CD14-positive monocyte (primary cell): ENCODE measurements at regions not wholly inside any gene's neighbourhood (a gene's known extent, or its start where the extent isn't known, plus 50 kb on each side); places are given as distances from the start of the nearest gene placed in this dataset.
"Not testable (repeated sequence)": the region's sequence is repeated elsewhere in the genome, so short reads cannot be mapped to it uniquely, and the experiment has no call there.

ENCODE experiments used
- DNase-seq, 3 donors: peaks; one replicate each; pipeline ENCODE4 v3.0.0-alpha.2; 2011 to 2022
- H2AFZ ChIP-seq: 2 replicates; pipeline ENCODE4 v1.6.0; 2012; ENCODE audit warnings: mild to moderate bottlenecking, low read depth, low read length, inconsistent platforms; ENCODE audit not compliant: insufficient read depth, poor library complexity, severe bottlenecking
- H3K27ac ChIP-seq, 2 donors: 1 replicate in 1 of 2; 2 replicates in 1 of 2; pipeline ENCODE4 v1.5.1; 2012 to 2013; ENCODE audit warnings: low read length in 2 of 2, control low read depth in 1 of 2, inconsistent platforms in 1 of 2, low read depth in 1 of 2, mild to moderate bottlenecking in 1 of 2
- H3K27me3 ChIP-seq, 2 donors: one replicate each; pipeline versions ENCODE4 v1.6.0 to v1.6.1; 2011 to 2013; ENCODE audit warnings: low read length in 2 of 2; ENCODE audit not compliant: control insufficient read depth in 2 of 2, insufficient read depth in 2 of 2
- H3K36me3 ChIP-seq, 2 donors: replicated peaks in 1 of 2; 1 replicate in 1 of 2; 2 replicates in 1 of 2; pipeline versions ENCODE4 v1.5.1 to v1.6.1; 2012 to 2013; ENCODE audit warnings: low read length in 2 of 2, control low read depth in 1 of 2, inconsistent platforms in 1 of 2, mild to moderate bottlenecking in 1 of 2; ENCODE audit not compliant: insufficient read depth in 2 of 2, control insufficient read depth in 1 of 2
- H3K4me1 ChIP-seq, 2 donors: 1 replicate in 1 of 2; 2 replicates in 1 of 2; pipeline versions ENCODE4 v1.5.1 to v1.6.1; 2012 to 2013; ENCODE audit warnings: low read length in 2 of 2, control low read depth in 1 of 2, inconsistent platforms in 1 of 2, mild to moderate bottlenecking in 1 of 2, moderate library complexity in 1 of 2; ENCODE audit not compliant: insufficient read depth in 2 of 2, control insufficient read depth in 1 of 2
- H3K4me2 ChIP-seq: replicated peaks from 2 replicates; pipeline ENCODE3; 2012; ENCODE audit warnings: low read length, moderate library complexity, mild to moderate bottlenecking; ENCODE audit not compliant: poor library complexity, severe bottlenecking; ENCODE audit errors: extremely low read depth
- H3K4me3 ChIP-seq, 3 experiments: fragments of 200-600 bp in 1 of 3; sonication (generic) in 1 of 3; replicated peaks in 1 of 3; 1 replicate in 2 of 3; 2 replicates in 1 of 3; pipeline ENCODE4 v1.5.1; 2011 to 2013; ENCODE audit warnings: low read length in 3 of 3, mild to moderate bottlenecking in 3 of 3, control low read depth in 2 of 3, low read depth in 2 of 3, inconsistent platforms in 1 of 3, moderate library complexity in 1 of 3
- H3K79me2 ChIP-seq: 2 replicates; pipeline ENCODE4 v1.6.0; 2012; ENCODE audit warnings: mild to moderate bottlenecking, control low read depth, inconsistent platforms, low read length, moderate library complexity; ENCODE audit not compliant: insufficient read depth
- H3K9ac ChIP-seq: 2 replicates; pipeline ENCODE4 v1.6.0; 2017; ENCODE audit warnings: low read length, mild to moderate bottlenecking; ENCODE audit not compliant: insufficient read depth, poor library complexity, severe bottlenecking
- H3K9me3 ChIP-seq, 2 donors: replicated peaks in 1 of 2; 1 replicate in 1 of 2; 2 replicates in 1 of 2; pipeline versions ENCODE4 v1.5.1 to v1.6.1; 2012 to 2013; ENCODE audit warnings: low read length in 2 of 2, control low read depth in 1 of 2; ENCODE audit not compliant: control insufficient read depth in 1 of 2, insufficient read depth in 1 of 2
- H4K20me1 ChIP-seq: 2 replicates; pipeline ENCODE4 v1.6.0; 2012; ENCODE audit warnings: mild to moderate bottlenecking, low read length, control low read depth, moderate library complexity; ENCODE audit not compliant: insufficient read depth
- H3K27ac Mint-ChIP-seq, 7 donors: one replicate each; pipeline ENCODE4 v1.8.0; 2020; ENCODE audit warnings: mild to moderate bottlenecking in 7 of 7, mixed read lengths in 7 of 7, moderate library complexity in 6 of 7, inconsistent platforms in 2 of 7
- H3K27me3 Mint-ChIP-seq, 3 donors: one replicate each; pipeline ENCODE4 v1.8.0; 2021 to 2022; ENCODE audit warnings: low read depth in 3 of 3, mild to moderate bottlenecking in 3 of 3, mixed read lengths in 3 of 3, moderate library complexity in 3 of 3, inconsistent platforms in 1 of 3
- H3K36me3 Mint-ChIP-seq, 2 donors: one replicate each; pipeline ENCODE4 v1.8.0; 2020; ENCODE audit warnings: mixed read lengths in 2 of 2, inconsistent platforms in 1 of 2, mild to moderate bottlenecking in 1 of 2
- H3K4me1 Mint-ChIP-seq: one replicate; pipeline ENCODE4 v1.8.0; 2020; ENCODE audit warnings: mild to moderate bottlenecking, mixed read lengths
- H3K4me3 Mint-ChIP-seq, 2 donors: one replicate each; pipeline ENCODE4 v1.8.0; 2020; ENCODE audit warnings: mild to moderate bottlenecking in 2 of 2, mixed read lengths in 2 of 2, moderate library complexity in 1 of 2
- H3K9me3 Mint-ChIP-seq, 7 donors: one replicate each; pipeline ENCODE4 v1.8.0; 2020 to 2022; ENCODE audit warnings: mixed read lengths in 7 of 7, mild to moderate bottlenecking in 6 of 7, moderate library complexity in 6 of 7, inconsistent platforms in 2 of 7
- CTCF ChIP-seq: fragments of 200-600 bp; IDR thresholded peaks from one replicate; pipeline ENCODE4 v1.8.0; 2022; ENCODE audit warnings: antibody characterized with exemption, mild to moderate bottlenecking
- WGBS: methylation state at CpG from one replicate; pipeline ENCODE4 v1.1.5; 2013; ENCODE audit warnings: missing lambda C conversion rate; ENCODE audit not compliant: insufficient coverage; 5-methylcytosine and 5-hydroxymethylcytosine counted together
- intact Hi-C, 2 donors: fragments of 100-400 bp; cut with micrococcal nuclease; formaldehyde crosslinking; loops; one replicate each; pipeline versions ENCODE4 v1.15.0 to v1.15.1; 2023

GRCh38 chr3:110506890-110507289 is 564.7 kb upstream of the NECTIN3 start:
- Mint-ChIP-seq H3K9me3 (peaks cover 2 to 17% (median 5%) of the 10 kb centered on the region in 7 donors), H3K27ac (no peak overlapping the region), H3K4me1 (no peaks in the 10 kb centered on the region), H3K36me3 (no peaks in the 10 kb centered on the region), H3K4me3 (no peak overlapping the region), H3K27me3 (no peaks in the 10 kb centered on the region)
- H3K27me3 ChIP-seq = no peaks in the 10 kb centered on the region
- H3K9me3 ChIP-seq = peaks cover 4 to 8% of the 10 kb centered on the region in 2 donors
- no peak overlapping the region for H2AFZ ChIP-seq
- no CpG with 5 or more reads among the region's 4 CpGs for WGBS
- no peak for DNase-seq
- no peak overlapping the region for H3K4me3 ChIP-seq
- H3K4me1 ChIP-seq = no peaks in the 10 kb centered on the region
- H3K9ac ChIP-seq = no peak overlapping the region
- no peaks in the 10 kb centered on the region for H3K79me2 ChIP-seq
- TF ChIP-seq CTCF = no peak
- intact Hi-C loops = no loop called here
- no peak overlapping the region for H3K4me2 ChIP-seq
- H3K27ac ChIP-seq = no peak overlapping the region
- H3K36me3 ChIP-seq = no peaks in the 10 kb centered on the region
- no peaks in the 10 kb centered on the region for H4K20me1 ChIP-seq

GRCh38 chr3:110507570-110507969 is 564.0 kb upstream of the NECTIN3 start:
- H3K9me3 ChIP-seq = peaks cover 8 to 10% of the 10 kb centered on the region in 2 donors
- H3K36me3 Mint-ChIP-seq, H3K4me1 Mint-ChIP-seq, H3K4me1 ChIP-seq, intact Hi-C loops, H3K79me2 ChIP-seq, H3K4me2 ChIP-seq, H4K20me1 ChIP-seq, H3K4me3 Mint-ChIP-seq, H3K27me3 ChIP-seq, H3K27ac ChIP-seq, H3K9ac ChIP-seq, H3K27me3 Mint-ChIP-seq, H3K27ac Mint-ChIP-seq, H2AFZ ChIP-seq, H3K4me3 ChIP-seq, H3K36me3 ChIP-seq, DNase-seq: not testable (repeated sequence)
- peaks cover 2 to 19% (median 7%) of the 10 kb centered on the region in 7 donors for H3K9me3 Mint-ChIP-seq
